Esophagus squamous epithelium (tissue), 4 donors: ENCODE measurements at regions not wholly inside any gene's neighbourhood (a gene's known extent, or its start where the extent isn't known, plus 50 kb on each side); places are given as distances from the start of the nearest gene placed in this dataset.

Experiments used
- CTCF ChIP-seq, 6 experiments: fragments of 450-650 bp in 4 of 6; fragments of 200-600 bp in 2 of 6; sonication (generic) in 2 of 6; IDR thresholded peaks; one replicate each; pipeline ENCODE4 v1.5.1; 2016 to 2019; ENCODE audit warnings: antibody characterized with exemption in 6 of 6, mild to moderate bottlenecking in 4 of 6, moderate library complexity in 4 of 6
- POLR2A ChIP-seq, 4 donors: fragments of 450-650 bp; IDR thresholded peaks; one replicate each; pipeline ENCODE4 v1.6.1; 2017; ENCODE audit warnings: antibody characterized with exemption in 4 of 4, mild to moderate bottlenecking in 4 of 4, moderate library complexity in 3 of 4

GRCh38 chr18:70380915-70381896, 92.4 kb downstream of the SOCS6 start:
- TF ChIP-seq CTCF (IDR thresholded peaks at IDR 0.05) = peak in 1 of 6 experiments; percentile 16
- no peak for TF ChIP-seq POLR2A (IDR thresholded peaks at IDR 0.05)
